HG03457 (cell line): ENCODE measurements at regions not wholly inside any gene's neighbourhood (a gene's known extent, or its start where the extent isn't known, plus 50 kb on each side); places are given as distances from the start of the nearest gene placed in this dataset.
A peak's percentile ranks its signal among the peaks of the same experiment; 100 is the strongest.
"Not testable (repeated sequence)": the region's sequence is repeated elsewhere in the genome, so short reads cannot be mapped to it uniquely, and the experiment has no call there.

Experiments used
- ATAC-seq: cut with Tn5 transposase; IDR thresholded peaks from one replicate; pipeline ENCODE4 v1.9.1; 2021; ENCODE audit warnings: moderate number of reproducible peaks; ENCODE audit not compliant: unreplicated experiment

- no peak for ATAC-seq
Observed at GRCh38 chr13:94824601-94825000, 112.3 kb upstream of the SOX21 start.

GRCh38 chr13:94822356-94822755 lies 110.0 kb upstream of the SOX21 start:
- no peak for ATAC-seq

GRCh38 chr13:94816256-94816655 lies 103.9 kb upstream of the SOX21 start:
- no peak for ATAC-seq

- peak; percentile 87 for ATAC-seq
Observed at GRCh38 chr13:94813920-94814475, 101.7 kb upstream of the SOX21 start.

- ATAC-seq: no peak
Observed at GRCh38 chr13:94811753-94812152, 99.4 kb upstream of the SOX21 start.

- ATAC-seq: no peak
Observed at GRCh38 chr13:94800423-94800822, 88.1 kb upstream of the SOX21 start.

- no peak for ATAC-seq
Observed at GRCh38 chr13:94799299-94799698, 87.0 kb upstream of the SOX21 start.

- no peak for ATAC-seq
Observed at GRCh38 chr13:94798738-94799137, 86.4 kb upstream of the SOX21 start.

- no peak for ATAC-seq
Observed at GRCh38 chr13:94795292-94795691, 82.9 kb upstream of the SOX21 start.

- ATAC-seq: not testable (repeated sequence)
Observed at GRCh38 chr13:94786246-94786645, 73.9 kb upstream of the SOX21 start.

GRCh38 chr13:94784066-94784465 lies 71.7 kb upstream of the SOX21 start:
- no peak for ATAC-seq

GRCh38 chr13:94783489-94783888 lies 71.1 kb upstream of the SOX21 start:
- ATAC-seq: no peak

- no peak for ATAC-seq
Observed at GRCh38 chr13:94780421-94780820, 68.1 kb upstream of the SOX21 start.

GRCh38 chr13:94778986-94779385 lies 66.6 kb upstream of the SOX21 start:
- no peak for ATAC-seq

- ATAC-seq: no peak
Observed at GRCh38 chr13:94778585-94778984, 66.2 kb upstream of the SOX21 start.

GRCh38 chr13:94776956-94777355 lies 64.6 kb upstream of the SOX21 start:
- no peak for ATAC-seq

- no peak for ATAC-seq
Observed at GRCh38 chr13:94776300-94776699, 64.0 kb upstream of the SOX21 start.

GRCh38 chr13:94765814-94766213 lies 53.5 kb upstream of the SOX21 start:
- ATAC-seq: no peak

- ATAC-seq: no peak
Observed at GRCh38 chr13:94764576-94765321, 52.4 kb upstream of the SOX21 start.
